Mucosa of descending colon (tissue), 3 donors: ENCODE measurements at regions not wholly inside any gene's neighbourhood (a gene's known extent, or its start where the extent isn't known, plus 50 kb on each side); places are given as distances from the start of the nearest gene placed in this dataset.

ENCODE experiments used
- ATAC-seq: fragments of 200-7000 bp; cut with Tn5 transposase; one replicate; pipeline ENCODE4 v1.9.1; 2020; ENCODE audit warnings: mild to moderate bottlenecking, moderate library complexity
- DNase-seq, 3 donors: peaks; one replicate each; pipeline ENCODE4 v3.0.0-alpha.2; 2020
- H3K36me3 ChIP-seq: fragments of 200-600 bp; one replicate; pipeline ENCODE4 v1.8.0; 2021; ENCODE audit warnings: low read depth, mild to moderate bottlenecking
- H3K4me1 ChIP-seq: fragments of 200-600 bp; one replicate; pipeline ENCODE4 v1.8.0; 2021; ENCODE audit warnings: low read depth, mild to moderate bottlenecking
- H3K4me3 ChIP-seq: fragments of 200-600 bp; one replicate; pipeline ENCODE4 v1.8.0; 2021; ENCODE audit warnings: mild to moderate bottlenecking
- H3K9me3 ChIP-seq: fragments of 200-600 bp; one replicate; pipeline ENCODE4 v1.8.0; 2021; ENCODE audit warnings: mild to moderate bottlenecking
- CTCF ChIP-seq: fragments of 200-600 bp; IDR thresholded peaks from one replicate; pipeline ENCODE4 v1.8.0; 2022; ENCODE audit warnings: antibody characterized with exemption, mild to moderate bottlenecking
- intact Hi-C, 2 donors: fragments of 100-400 bp; cut with DNase I in 1 of 2; cut with micrococcal nuclease in 1 of 2; formaldehyde crosslinking; loops; one replicate each; pipeline versions ENCODE4 v1.11.0 to v1.11.1; 2022; cut with DNase I, micrococcal nuclease
- donor health status: DM: no; HTN: no; CAD: no; lungs with moderate emphysema.
- donor health status: DM: no; HTN: no; CAD: no.
- donor health status: DM: no; HTN: yes; CAD: no.

DNA sequence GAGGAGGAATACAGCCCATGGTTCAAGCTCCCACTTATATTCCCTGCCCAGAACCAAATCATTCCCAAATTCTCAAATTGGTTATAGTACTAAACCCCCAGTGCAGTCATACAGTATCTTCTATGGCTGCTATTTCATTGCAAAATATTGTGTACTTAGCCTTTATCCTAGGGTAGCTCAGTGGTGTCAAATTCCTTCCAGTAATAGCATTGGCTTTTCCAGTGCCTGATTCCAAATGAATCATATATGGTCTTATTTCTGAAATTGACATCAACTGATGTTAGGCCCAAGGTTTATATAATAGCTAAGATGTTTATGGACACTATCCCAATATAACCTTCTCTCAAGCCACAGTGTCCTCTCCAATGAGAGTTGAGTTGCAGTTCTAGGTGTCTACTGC, 256.7 kb downstream of the NDUFS4 start:
- no peaks in the 10 kb centered on the region for H3K36me3 ChIP-seq
- DNase-seq: no peak
- no peak for TF ChIP-seq CTCF
- no peaks in the 10 kb centered on the region for H3K4me1 ChIP-seq
- no peaks in the 10 kb centered on the region for H3K9me3 ChIP-seq
- intact Hi-C loops: no loop called here
- ATAC-seq: no peak
- H3K4me3 ChIP-seq: no peak overlapping the region

GRCh38 chr5:53819482-53819881, 259.0 kb downstream of the NDUFS4 start:
- DNase-seq: no peak
- ATAC-seq: no peak
- H3K4me1 ChIP-seq: no peaks in the 10 kb centered on the region
- intact Hi-C loops: no loop called here
- H3K36me3 ChIP-seq: no peaks in the 10 kb centered on the region
- no peak overlapping the region for H3K4me3 ChIP-seq
- H3K9me3 ChIP-seq: no peaks in the 10 kb centered on the region
- TF ChIP-seq CTCF: no peak

DNA sequence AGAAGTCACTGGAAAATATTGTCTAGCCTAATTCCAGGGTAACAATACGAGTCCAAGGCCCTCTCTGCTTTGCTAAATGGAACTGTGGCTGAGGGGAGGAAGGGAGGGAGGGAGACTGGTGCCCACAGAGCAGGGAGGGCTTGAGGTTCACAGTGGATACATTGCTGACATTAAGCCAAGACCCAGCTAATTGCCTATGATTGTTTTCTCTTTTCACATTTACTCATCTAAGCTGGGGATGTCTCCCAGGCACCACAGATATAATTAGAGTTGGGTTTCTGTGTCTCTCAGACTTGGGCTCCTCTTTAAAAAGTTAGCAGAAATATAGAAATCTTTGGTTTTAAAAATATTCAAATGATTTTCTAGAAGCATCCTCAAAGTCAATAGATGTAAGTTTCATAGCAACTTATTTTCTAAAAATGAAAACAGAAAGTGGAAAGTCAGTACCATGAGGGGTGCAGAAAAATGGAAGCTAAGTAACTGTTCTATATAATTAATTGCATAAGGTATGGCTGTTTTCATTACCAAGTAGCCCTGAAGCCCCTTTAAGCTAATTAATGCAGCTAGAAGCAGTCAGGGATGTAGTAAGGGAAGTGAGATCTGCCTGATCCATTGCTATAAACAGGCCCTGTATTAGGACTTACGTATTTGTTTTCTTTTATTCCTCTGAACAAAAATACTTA, 259.8 kb downstream of the NDUFS4 start:
- DNase-seq: no peak

DNA sequence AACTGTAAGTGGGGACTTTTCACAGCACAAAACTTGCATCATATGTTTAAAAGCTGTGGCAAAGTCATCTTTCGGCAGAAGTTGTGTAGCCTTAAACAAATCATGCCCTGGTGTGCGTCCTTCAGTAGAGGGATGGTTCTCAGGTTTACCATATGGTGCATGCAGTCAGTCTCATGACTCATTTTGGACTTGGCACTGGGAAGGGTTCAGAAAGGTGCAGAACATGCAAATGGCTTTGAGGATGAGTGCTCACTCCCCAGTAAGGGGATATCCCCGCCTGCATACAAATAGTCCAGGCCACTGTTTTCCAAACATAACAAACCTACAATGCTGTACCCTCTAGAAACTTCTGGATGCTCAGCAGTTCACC, 260.3 kb downstream of the NDUFS4 start:
- no peaks in the 10 kb centered on the region for H3K9me3 ChIP-seq
- no peak for DNase-seq
- peak; percentile 19 for ATAC-seq
- H3K36me3 ChIP-seq: no peaks in the 10 kb centered on the region
- intact Hi-C loops: no loop called here
- H3K4me1 ChIP-seq: no peaks in the 10 kb centered on the region
- no peak for TF ChIP-seq CTCF
- H3K4me3 ChIP-seq: no peak overlapping the region

More for the DNA sequence above, 259.8 kb downstream of the NDUFS4 start:
- TF ChIP-seq CTCF: no peak
- Histone ChIP-seq H3K4me3 (no peak overlapping the region), H3K9me3 (no peaks in the 10 kb centered on the region), H3K4me1 (no peaks in the 10 kb centered on the region), H3K36me3 (no peaks in the 10 kb centered on the region)
- no peak for ATAC-seq
- intact Hi-C loops: no loop called here

GRCh38 chr5:53825016-53825415, 264.6 kb downstream of the NDUFS4 start:
- intact Hi-C loops: no loop called here
- Histone ChIP-seq H3K36me3 (no peaks in the 10 kb centered on the region), H3K9me3 (no peaks in the 10 kb centered on the region), H3K4me1 (no peaks in the 10 kb centered on the region), H3K4me3 (no peak overlapping the region)
- TF ChIP-seq CTCF: no peak
- DNase-seq (no peak), ATAC-seq (no peak)

DNA sequence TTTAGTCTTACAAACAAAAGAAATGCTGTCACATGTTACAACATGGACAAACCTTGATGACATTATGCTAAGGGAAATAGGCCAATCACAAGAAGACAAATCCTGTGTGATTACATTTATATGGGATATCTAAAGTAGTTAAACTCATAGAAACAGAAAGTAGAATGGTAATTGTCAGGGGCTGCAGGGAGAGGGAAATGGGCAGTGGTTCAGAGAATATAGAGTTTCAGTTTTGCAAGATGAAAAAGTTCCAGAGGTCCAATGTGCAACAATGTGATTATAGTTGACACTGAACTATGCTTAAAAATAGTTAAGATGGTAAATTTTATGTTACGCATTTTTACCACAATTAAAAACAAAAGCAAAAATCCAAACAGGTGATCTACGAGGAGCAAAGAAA, 265.5 kb downstream of the NDUFS4 start:
- no peaks in the 10 kb centered on the region for H3K4me1 ChIP-seq
- intact Hi-C loops: no loop called here
- no peaks in the 10 kb centered on the region for H3K9me3 ChIP-seq
- H3K36me3 ChIP-seq: no peaks in the 10 kb centered on the region
- H3K4me3 ChIP-seq: no peak overlapping the region
- TF ChIP-seq CTCF: no peak
- no peak for ATAC-seq
- DNase-seq: no peak
